ENCODE measurements at regions not wholly inside any gene's neighbourhood (a gene's known extent, or its start where the extent isn't known, plus 50 kb on each side); places are given as distances from the start of the nearest gene placed in this dataset.
"Not testable (repeated sequence)": the region's sequence is repeated elsewhere in the genome, so short reads cannot be mapped to it uniquely, and the experiment has no call there.

GRCh38 chr6:48638796-48639195, 527.8 kb upstream of the PTCHD4 start:
- H3K79me2 ChIP-seq (ENCODE audit: insufficient read depth, low read length); POLR2A ChIA-PET; H3K9ac ChIP-seq (ENCODE audit: low read length); H3K27ac ChIP-seq (ENCODE audit: low read depth, low read length); ATAC-seq; intact Hi-C loops (cut with micrococcal nuclease); H3K4me1 ChIP-seq (ENCODE audit: control insufficient read depth in 1 of 2, insufficient read depth in 2 of 2, low read length in 2 of 2); H2AFZ ChIP-seq (ENCODE audit: low read depth, low read length, poor library complexity, severe bottlenecking); H3K9me3 ChIP-seq (ENCODE audit: control insufficient read depth in 1 of 2, insufficient read depth in 1 of 2, low read depth in 1 of 2, low read length in 2 of 2); H3K9me2 ChIP-seq (ENCODE audit: insufficient read depth); H3K36me3 ChIP-seq (ENCODE audit: control insufficient read depth in 1 of 2, insufficient read depth in 2 of 2, low read length in 2 of 2); H4K20me1 ChIP-seq (ENCODE audit: insufficient read depth); BruUV-seq (replicated peaks); DNase-seq (ENCODE audit: low read depth, low spot score); H3K27me3 ChIP-seq (ENCODE audit: insufficient read depth, low read length); H3K4me2 ChIP-seq (ENCODE audit: low read length); CTCF ChIA-PET; RAD21 ChIA-PET (ENCODE audit: low non-redundant PET in 1 of 2, low total read pairs in 2 of 2, uncharacterized antibody in 2 of 2, unreplicated experiment in 2 of 2); H3K4me3 ChIP-seq (replicated peaks in 1 of 2; ENCODE audit: low read depth in 1 of 2, low read length in 2 of 2): not testable (repeated sequence)

- Histone ChIP-seq H3K4me3 (replicated peaks in 1 of 2; ENCODE audit: low read depth in 1 of 2, low read length in 2 of 2) (no peak overlapping the region), H3K27me3 (ENCODE audit: insufficient read depth, low read length) (no peaks in the 10 kb centered on the region), H3K4me1 (ENCODE audit: control insufficient read depth in 1 of 2, insufficient read depth in 2 of 2, low read length in 2 of 2) (no peaks in the 10 kb centered on the region), H3K9me3 (ENCODE audit: control insufficient read depth in 1 of 2, insufficient read depth in 1 of 2, low read depth in 1 of 2, low read length in 2 of 2) (no peaks in the 10 kb centered on the region), H2AFZ (ENCODE audit: low read depth, low read length, poor library complexity, severe bottlenecking) (no peak overlapping the region), H3K4me2 (ENCODE audit: low read length) (no peak overlapping the region), H3K9ac (ENCODE audit: low read length) (no peak overlapping the region), H3K79me2 (ENCODE audit: insufficient read depth, low read length) (no peaks in the 10 kb centered on the region), H3K36me3 (ENCODE audit: control insufficient read depth in 1 of 2, insufficient read depth in 2 of 2, low read length in 2 of 2) (no peaks in the 10 kb centered on the region), H3K9me2 (ENCODE audit: insufficient read depth) (no peaks in the 10 kb centered on the region), H4K20me1 (ENCODE audit: insufficient read depth) (no peaks in the 10 kb centered on the region), H3K27ac (ENCODE audit: low read depth, low read length) (no peak overlapping the region)
- TF ChIP-seq POLR2A (IDR thresholded peaks at IDR 0.05; ENCODE audit: borderline replicate concordance, extremely low read depth, insufficient read depth, insufficient read length) = no peak
- TF ChIP-seq TCF7L2 (IDR thresholded peaks at IDR 0.05; ENCODE audit: borderline replicate concordance, extremely low read depth, insufficient read depth, insufficient read length) = no peak
- TF ChIP-seq CEBPB (IDR thresholded peaks at IDR 0.05; ENCODE audit: low read depth) = no peak
- TF ChIP-seq JUND (IDR thresholded peaks at IDR 0.05) = no peak
- TF ChIP-seq ZNF274 (IDR thresholded peaks at IDR 0.05; ENCODE audit: low read depth, low read length) = no peak
- TF ChIP-seq ZFX (IDR thresholded peaks at IDR 0.05) = no peak
- TF ChIP-seq ZBTB33 (IDR thresholded peaks at IDR 0.05; ENCODE audit: extremely low read depth, insufficient replicate concordance, low read length) = no peak
- TF ChIP-seq EZH2phosphoT487 (IDR thresholded peaks at IDR 0.05; ENCODE audit: borderline replicate concordance) = no peak
- no peak for TF ChIP-seq ELF1 (IDR thresholded peaks at IDR 0.05; ENCODE audit: borderline replicate concordance, low read depth)
- TF ChIP-seq CTCF (IDR thresholded peaks at IDR 0.05 in 2 of 3, conservative IDR thresholded peaks at IDR 0.05 in 1 of 3; ENCODE audit: borderline replicate concordance in 1 of 3, insufficient read depth in 1 of 3, low read depth in 2 of 3, low read length in 2 of 3) = no peak
- no peak for TF ChIP-seq SRF (IDR thresholded peaks at IDR 0.05; ENCODE audit: low read depth)
- TF ChIP-seq YY1 (IDR thresholded peaks at IDR 0.05; ENCODE audit: extremely low read depth, insufficient replicate concordance, low read depth, low read length) = no peak
- no peak for TF ChIP-seq POLR2AphosphoS5 (IDR thresholded peaks at IDR 0.05; ENCODE audit: low read depth, low read length)
- TF ChIP-seq SIN3A (IDR thresholded peaks at IDR 0.05; ENCODE audit: low read depth) = no peak
- TF ChIP-seq MAX (IDR thresholded peaks at IDR 0.05) = no peak
- no peak for TF ChIP-seq CBX3 (IDR thresholded peaks at IDR 0.05; ENCODE audit: low read depth)
- TF ChIP-seq RAD21 (IDR thresholded peaks at IDR 0.05; ENCODE audit: low read depth) = no peak
- ATAC-seq (no peak), DNase-seq (ENCODE audit: low read depth, low spot score) (no peak)
- ChIA-PET RAD21 (ENCODE audit: low non-redundant PET in 1 of 2, low total read pairs in 2 of 2, uncharacterized antibody in 2 of 2, unreplicated experiment in 2 of 2) (no interaction called here), POLR2A (no interaction called here), CTCF (no interaction called here)
- intact Hi-C loops (cut with micrococcal nuclease) = no loop called here
- BruUV-seq (replicated peaks) = no TSS peak
These were observed 519.5 kb upstream of the PTCHD4 start for GRCh38 chr6:48630511-48630910.
